ENCODE measurements at regions not wholly inside any gene's neighbourhood (a gene's known extent, or its start where the extent isn't known, plus 50 kb on each side); places are given as distances from the start of the nearest gene placed in this dataset.

GRCh38 chr10:61280303-61280702 is 172.9 kb downstream of the TMEM26 start:
- H3K56ac ChIP-seq (ENCODE audit: extremely low read depth, insufficient read depth, low read length): no peak overlapping the region
- intact Hi-C loops (cut with micrococcal nuclease): no loop called here
- no peak overlapping the region for H4K5ac ChIP-seq (ENCODE audit: low read depth, low read length)
- no peaks in the 10 kb centered on the region for H3K27me3 ChIP-seq (ENCODE audit: control insufficient read depth, insufficient read depth, low read length)
- no peak overlapping the region for H3K4me2 ChIP-seq (ENCODE audit: low read depth, low read length)
- no peak overlapping the region for H3K14ac ChIP-seq (replicated peaks; ENCODE audit: low read depth, low read length)
- no peak overlapping the region for H3K23ac ChIP-seq (ENCODE audit: low read depth, low read length)
- H3K4ac ChIP-seq (ENCODE audit: low read depth, low read length): no peak overlapping the region
- no peak overlapping the region for H2BK15ac ChIP-seq (ENCODE audit: low read depth, low read length)
- no peaks in the 10 kb centered on the region for H3K9me1 ChIP-seq (ENCODE audit: insufficient read depth, low read length)
- no CpG with 5 or more reads among the region's 3 CpGs for WGBS, 2 experiments (ENCODE audit: extremely low coverage in 2 of 2, insufficient read length in 1 of 2)
- no peak overlapping the region; the same call in 1 of the 2 replicates for H2BK20ac ChIP-seq (ENCODE audit: low read depth, low read length)
- H2AK5ac ChIP-seq (ENCODE audit: low read depth, low read length): no peak overlapping the region
- BruUV-seq (replicated peaks): no TSS peak
- POLR2A ChIA-PET (ENCODE audit: unreplicated experiment): no interaction called here
- no peaks in the 10 kb centered on the region for H3K9me3 ChIP-seq (ENCODE audit: control insufficient read depth, insufficient read depth, low read length)
- dilution Hi-C loops (cut with HindIII; ENCODE audit: low sequenced_read_pairs, unreplicated experiment): no loop called here
- H2AK9ac ChIP-seq (replicated peaks; ENCODE audit: low read depth, low read length, poor library complexity): no peak overlapping the region
- no peak overlapping the region for H3K9ac ChIP-seq (ENCODE audit: low read depth, low read length)
- H4K8ac ChIP-seq (ENCODE audit: low read depth in 2 of 2, low read length in 2 of 2): no peak overlapping the region
- H3K4me1 ChIP-seq (ENCODE audit: control insufficient read depth, insufficient read depth, low read length): no peaks in the 10 kb centered on the region
- CTCF ChIA-PET: no interaction called here
- in situ Hi-C loops (cut with MboI; ENCODE audit: low sequenced_read_pairs): loop anchor here (10.0 kb wide), 3 partner anchors 316 to 466 kb away; no protein-coding TSS in a partner anchor
- TF ChIP-seq, protein P1, sequence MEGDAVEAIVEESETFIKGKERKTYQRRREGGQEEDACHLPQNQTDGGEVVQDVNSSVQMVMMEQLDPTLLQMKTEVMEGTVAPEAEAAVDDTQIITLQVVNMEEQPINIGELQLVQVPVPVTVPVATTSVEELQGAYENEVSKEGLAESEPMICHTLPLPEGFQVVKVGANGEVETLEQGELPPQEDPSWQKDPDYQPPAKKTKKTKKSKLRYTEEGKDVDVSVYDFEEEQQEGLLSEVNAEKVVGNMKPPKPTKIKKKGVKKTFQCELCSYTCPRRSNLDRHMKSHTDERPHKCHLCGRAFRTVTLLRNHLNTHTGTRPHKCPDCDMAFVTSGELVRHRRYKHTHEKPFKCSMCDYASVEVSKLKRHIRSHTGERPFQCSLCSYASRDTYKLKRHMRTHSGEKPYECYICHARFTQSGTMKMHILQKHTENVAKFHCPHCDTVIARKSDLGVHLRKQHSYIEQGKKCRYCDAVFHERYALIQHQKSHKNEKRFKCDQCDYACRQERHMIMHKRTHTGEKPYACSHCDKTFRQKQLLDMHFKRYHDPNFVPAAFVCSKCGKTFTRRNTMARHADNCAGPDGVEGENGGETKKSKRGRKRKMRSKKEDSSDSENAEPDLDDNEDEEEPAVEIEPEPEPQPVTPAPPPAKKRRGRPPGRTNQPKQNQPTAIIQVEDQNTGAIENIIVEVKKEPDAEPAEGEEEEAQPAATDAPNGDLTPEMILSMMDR (conservative IDR thresholded peaks at IDR 0.05; ENCODE audit: low read depth, low read length): no peak
- 0 out of 2 replicates have a peak, but pooled peaks have one; percentile 36 for TF ChIP-seq NFE2L2 (IDR thresholded peaks at IDR 0.05; ENCODE audit: low read depth, low read length)
- no peak overlapping the region for H2AFZ ChIP-seq (replicated peaks; ENCODE audit: low read length, poor library complexity)
- no peak overlapping the region for H2BK5ac ChIP-seq (ENCODE audit: low read depth, low read length, poor library complexity, severe bottlenecking)
- H3K79me1 ChIP-seq (ENCODE audit: low read depth in 1 of 2, low read length in 2 of 2): no peaks in the 10 kb centered on the region
- no peak overlapping the region for H3K18ac ChIP-seq (ENCODE audit: low read depth, low read length)
- no peak overlapping the region for H4K91ac ChIP-seq (ENCODE audit: insufficient read depth, low read depth, low read length)
- no peak for ATAC-seq (ENCODE audit: low read depth)
- no peaks in the 10 kb centered on the region for H4K20me1 ChIP-seq (ENCODE audit: insufficient read depth, low read length)
- no peak overlapping the region for H3K27ac ChIP-seq (ENCODE audit: insufficient read depth, low read length)
- no peak overlapping the region for H3K4me3 ChIP-seq (ENCODE audit: insufficient read depth, low read depth, low read length)
- no peak overlapping the region; the same call in 1 of the 2 replicates for H2BK120ac ChIP-seq (ENCODE audit: low read depth, low read length)
- no peaks in the 10 kb centered on the region for H3K36me3 ChIP-seq (ENCODE audit: control insufficient read depth, insufficient read depth, low read length)
- DNase-seq: peak; percentile 53
